NCI-H1092 treated with DMSO at 0.1 percent for 48 hours (cell line): ENCODE measurements at regions not wholly inside any gene's neighbourhood (a gene's known extent, or its start where the extent isn't known, plus 50 kb on each side); places are given as distances from the start of the nearest gene placed in this dataset.

Experiments used
- DNase-seq: peaks from one replicate; lab custom pipeline; 2025; lab: John Stamatoyannopoulos, UW

DNA sequence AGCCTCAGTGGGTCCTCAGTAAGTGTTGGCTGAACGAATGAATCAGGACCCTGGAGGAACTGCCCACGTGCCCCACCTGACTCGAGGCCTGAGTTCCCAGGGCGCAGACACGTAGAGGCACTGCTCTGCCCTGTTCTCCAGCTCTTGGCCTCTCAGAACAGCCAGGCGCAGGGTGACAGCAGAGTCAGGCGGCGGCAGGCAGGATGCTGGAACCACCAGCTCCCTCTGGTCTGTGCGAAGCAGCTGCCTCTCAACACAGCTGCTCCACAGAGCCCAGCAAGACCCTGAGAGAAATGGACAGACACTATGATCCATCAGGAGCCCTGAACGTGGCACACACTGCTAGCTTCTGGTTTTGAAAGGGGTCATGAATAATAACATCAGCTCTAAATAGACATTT lies 53.1 kb upstream of the BCO1 start:
- DNase-seq = no peak

DNA sequence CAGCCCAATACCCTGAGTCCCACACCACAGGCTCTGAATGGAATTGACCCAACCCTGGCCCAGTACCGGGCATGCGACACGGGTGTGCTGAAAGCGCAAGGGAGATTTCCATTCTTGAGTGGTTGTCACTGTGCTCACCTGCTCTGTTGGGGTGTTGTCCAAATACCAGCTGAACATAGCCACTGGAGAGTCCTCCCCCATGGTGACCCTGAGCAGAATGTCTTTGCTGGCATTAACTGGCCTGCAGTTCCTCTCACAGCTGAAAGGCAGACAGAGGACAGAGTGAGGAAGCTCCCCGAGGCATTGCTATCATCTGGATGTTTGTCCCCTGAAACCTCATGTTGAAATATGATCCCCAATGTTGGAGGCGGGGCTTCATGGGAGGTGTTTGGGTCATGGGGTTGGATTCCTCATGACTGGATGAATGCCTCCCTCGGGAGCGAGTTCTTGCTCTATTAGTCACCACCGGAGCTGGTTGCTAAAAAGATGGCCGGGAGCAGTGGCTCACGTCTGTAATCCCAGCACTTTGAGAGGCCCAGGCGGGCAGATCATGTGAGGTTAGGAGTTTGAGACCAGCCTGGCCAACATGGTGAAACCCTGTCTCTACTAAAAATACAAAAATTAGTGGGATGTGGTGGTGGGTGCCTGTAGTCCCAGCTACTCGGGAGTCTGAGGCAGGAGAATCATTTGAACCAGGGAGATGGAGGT lies 57.3 kb upstream of the BCO1 start:
- no peak for DNase-seq

DNA sequence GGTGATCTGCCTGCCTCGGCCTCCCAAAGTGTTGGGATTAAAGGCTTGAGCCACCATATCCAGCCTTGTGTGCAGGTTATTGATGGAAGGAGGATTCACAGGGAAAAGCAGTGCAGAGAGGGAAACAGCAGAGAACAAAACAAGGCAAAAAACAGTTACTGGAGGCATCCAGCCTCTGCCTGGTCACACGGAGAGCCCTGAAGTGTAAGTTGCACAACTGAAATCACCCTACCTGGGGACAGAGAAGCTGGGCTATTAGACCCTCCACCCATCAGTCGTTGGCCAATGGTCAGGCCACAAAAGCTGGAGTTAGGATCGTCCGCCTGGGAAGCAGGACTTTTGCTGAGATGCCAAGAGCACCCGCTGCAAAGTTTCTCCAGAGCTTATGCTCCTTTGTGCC lies 57.9 kb upstream of the BCO1 start:
- no peak for DNase-seq

DNA sequence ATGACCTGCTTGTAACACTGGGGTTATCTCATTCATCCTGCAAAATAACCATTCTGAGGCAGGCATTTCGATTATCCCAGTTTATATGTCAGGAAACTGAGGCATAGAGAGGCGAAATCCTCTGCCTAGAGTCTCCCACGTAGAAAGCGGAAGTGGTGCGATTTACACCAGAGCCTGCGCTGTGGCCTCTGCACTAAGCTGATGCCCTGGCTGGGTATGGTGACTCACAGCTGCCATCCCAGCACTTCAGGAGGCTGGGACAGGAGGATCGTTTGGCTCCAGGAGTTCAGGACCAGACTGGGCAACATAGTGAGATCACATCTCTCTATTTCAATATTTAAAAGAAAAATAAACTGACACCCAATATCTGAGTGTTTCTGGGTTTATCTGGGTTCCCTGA lies 59.3 kb upstream of the BCO1 start:
- DNase-seq = no peak

DNA sequence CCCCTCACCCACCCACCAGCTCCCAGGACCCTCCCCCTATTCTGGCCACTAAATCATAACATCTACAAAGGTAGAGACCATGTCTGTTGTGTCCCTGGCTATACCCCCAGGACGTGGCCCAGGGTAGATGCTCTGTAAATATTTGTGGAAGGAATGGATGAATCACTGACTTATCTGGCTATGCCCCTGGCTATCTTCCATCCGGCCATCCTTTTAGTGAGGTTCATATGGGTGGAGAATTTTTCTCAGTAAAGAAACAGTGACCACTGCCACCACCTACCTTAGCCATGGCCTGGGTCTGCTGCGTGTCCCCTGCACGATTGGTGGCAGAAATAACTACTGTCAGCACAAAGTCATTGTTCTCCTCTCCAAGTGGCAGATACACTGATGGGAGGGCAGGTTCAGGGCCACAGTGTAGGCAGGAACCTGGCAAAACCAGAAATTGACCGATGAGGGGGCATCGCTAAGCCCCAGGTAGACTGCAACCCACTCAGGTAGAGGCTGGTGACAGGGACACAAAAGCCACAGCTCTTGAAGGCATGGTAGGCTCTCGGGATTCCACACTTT lies 63.1 kb upstream of the BCO1 start:
- DNase-seq = no peak

DNA sequence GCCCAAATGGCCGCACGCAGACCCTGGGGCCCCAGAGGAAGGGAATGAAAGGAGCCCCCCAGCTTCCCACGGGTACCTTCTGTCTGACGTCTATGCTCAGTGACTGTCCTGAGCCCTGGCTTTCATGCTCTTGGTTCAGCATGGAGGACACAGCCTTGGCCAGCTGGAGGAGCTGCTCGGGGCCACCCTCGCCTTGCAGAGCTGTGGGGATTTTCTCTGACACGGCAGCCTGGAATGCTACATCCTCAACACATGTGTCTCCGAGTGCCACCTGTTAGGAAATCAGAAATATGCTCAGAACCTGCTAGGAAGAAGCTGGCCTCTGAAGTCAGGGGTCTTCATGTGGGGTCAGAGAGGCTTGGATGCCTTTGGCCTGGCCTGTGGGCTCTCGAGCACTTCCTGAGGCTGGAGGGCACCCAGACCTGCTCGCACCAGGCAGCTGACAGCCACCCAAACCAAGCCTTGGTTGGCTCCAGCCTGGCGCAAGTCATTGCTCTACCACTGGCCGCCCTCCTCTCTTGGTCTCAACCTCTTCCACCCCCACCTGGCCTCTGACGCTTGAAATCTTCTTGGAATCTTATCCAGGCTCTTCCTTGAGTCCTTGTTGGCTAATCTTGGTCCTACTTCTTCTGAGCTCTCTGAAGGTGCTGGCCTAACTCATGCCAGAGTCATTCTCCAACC lies 63.7 kb upstream of the BCO1 start:
- DNase-seq = no peak

DNA sequence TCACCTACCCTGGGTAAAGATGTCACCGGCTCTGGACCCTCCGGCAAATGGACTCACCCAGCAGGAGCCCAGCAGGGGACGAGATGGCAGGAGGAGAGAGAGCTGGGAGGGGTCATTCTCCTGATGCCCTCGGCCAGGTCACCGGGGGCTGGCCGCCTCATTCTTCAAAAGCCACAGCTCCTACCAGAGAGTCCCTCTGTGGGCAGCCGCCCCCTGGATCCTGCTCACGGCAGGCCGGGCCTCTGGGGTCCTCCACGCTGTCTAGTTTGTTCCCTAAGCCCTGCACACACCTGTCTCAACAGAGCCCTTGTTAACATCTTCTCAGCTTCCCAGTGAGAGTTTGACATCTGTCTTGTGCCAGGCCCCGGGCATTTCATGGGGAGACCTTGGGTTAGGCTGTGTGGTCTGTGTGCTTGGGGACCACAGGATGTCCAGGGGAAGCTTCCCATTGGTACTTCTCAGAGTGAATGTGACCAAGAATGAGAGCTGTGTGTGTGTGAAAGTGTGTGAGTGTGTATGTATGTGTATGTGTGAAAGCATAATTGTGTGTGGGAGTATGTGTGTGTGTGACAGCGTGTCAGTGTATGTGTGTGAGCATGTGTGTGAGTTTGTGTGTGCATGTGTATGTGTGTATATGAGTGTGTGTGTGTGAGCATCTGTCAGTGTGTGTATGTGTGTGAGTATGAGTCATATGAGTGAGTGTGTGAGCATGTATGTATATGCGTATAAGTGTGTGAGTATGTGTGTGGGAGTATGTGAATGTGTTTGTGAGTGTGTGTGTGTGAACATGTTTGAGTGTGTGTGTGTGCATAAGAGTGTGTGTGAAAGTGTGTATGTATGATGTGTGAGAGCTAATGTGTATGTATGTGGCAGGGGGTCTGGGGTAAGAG lies 65.5 kb upstream of the BCO1 start:
- DNase-seq = no peak

DNA sequence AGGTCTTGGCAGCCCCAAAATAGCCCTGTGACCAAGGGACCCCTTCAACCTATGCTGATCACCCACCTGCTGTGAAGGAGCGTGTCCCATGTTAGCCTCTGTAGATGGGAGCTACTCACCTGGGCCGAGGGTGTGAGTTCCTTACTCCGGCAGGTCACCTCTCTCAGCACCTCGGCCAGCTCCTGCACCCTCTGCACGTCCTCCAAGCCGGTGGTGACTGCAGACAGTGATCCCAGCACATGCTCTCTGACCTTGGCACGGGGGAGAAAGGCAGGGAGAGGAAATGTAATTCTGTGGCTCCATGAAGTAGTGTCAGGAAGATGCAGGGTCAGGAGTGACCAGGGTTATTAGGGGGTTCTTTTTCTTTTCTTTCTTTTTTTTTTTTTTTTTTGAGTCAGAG lies 67.7 kb upstream of the BCO1 start:
- no peak for DNase-seq

DNA sequence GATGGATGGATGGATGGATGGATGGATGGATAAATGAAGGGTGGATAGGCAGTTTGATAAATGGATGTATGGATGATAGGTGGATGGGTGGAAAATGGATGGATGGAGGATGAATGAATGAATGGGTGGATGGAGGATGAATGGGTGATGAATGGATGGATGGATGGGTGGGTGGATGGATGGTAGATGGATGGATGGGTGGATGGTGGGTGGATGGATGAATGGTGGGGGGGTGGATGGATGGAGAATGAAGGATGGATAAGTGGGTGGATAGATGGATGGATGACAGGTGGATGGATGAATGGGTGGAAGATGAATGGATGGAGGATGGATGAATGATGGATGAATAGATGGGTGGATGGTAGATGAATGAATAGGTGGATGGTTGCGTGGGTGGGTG lies 70.1 kb upstream of the BCO1 start:
- no peak for DNase-seq

DNA sequence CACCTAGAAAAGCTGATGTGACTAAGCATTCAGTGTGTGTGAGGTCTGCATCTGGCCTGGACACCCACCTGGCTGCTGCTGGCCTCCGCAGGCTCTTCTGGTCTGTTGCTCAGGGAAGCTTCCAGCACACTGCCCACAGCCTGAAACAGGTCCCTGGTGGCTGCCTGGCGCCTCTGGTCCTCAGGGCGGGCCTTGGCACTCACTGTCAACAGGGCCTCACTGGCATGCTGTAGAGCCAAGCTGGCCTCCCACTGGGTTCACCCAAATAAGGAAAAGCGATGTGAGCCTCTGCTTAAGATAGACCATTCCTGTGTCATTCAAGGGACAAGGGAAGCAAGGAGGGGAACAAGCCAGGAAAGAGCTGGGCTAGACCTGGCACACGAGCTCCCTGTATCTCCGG lies 70.6 kb upstream of the BCO1 start:
- DNase-seq = no peak

DNA sequence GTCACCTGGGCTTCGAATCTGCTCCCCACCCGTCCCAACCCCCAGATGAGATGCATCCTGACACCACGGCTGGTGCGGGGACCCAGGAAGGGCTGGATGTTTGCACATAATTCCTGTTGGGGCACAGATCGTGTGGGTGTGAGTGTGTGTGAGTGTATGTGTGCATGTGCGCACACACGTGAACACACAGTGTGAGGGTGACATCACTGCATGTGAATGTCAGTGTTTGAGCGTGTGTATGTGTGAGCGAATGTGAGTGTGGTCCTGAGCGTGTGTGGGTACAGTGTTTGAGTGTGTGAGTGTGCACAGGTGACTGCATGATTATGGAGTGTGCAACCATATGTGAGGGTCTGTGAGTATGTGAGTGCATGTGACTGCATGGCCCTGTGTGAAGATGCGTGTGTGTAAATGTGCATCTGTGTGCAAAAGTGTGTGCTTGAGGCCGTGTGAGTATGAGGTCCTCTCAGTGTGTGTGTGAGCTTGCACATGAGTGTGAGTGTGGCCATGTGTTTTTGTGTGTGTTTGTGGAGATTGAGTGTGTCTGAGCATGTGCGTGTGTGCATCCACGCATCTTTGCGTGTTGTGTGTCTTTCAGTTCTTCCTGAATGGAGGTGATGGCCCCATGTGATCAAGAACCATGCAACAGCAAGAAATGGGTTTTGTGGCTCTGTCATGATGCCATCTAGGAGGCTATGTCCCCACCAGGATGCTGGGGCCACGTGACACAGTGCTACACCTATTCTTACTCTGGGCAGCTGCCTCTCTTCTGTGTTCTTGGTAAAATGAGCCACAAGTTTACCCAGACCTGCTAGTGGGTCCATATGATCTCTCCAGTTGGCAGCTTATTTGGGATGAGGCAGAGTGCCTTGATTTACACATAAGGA lies 70.5 kb upstream of the GCSH start:
- no peak for DNase-seq

DNA sequence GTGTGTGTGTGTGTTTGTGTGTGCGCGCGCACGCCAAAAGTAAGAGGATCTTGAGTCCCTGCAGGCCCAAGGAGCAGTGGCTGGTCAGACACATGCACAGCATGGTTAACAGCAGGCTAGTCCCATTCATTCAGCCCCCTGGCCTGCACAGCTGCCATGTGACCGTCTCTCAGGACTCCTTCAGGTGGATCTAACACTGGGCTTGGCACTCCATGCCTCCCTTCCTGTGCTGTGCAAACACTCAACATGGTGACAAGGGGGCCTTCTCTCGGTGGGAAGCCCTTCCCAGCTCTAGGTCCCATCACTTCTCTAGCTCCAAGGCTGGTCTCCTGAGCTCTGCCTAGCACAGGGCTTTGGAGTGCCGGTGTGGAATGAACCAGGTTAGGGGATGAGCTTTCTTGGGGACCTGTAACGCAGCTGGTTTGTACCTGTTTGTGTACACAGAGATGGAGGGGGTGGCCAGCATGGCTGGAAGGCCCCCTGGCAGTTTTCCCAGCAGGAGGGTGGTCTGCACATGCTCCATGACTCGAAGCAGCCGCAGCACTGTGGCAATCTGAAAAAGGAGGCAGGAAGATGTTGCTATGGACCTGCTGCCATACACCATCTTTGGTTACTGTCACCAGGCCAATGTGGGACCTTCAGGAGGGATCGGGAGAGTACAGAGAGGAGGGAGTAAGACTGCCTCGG lies 69.4 kb upstream of the GCSH start:
- no peak for DNase-seq

DNA sequence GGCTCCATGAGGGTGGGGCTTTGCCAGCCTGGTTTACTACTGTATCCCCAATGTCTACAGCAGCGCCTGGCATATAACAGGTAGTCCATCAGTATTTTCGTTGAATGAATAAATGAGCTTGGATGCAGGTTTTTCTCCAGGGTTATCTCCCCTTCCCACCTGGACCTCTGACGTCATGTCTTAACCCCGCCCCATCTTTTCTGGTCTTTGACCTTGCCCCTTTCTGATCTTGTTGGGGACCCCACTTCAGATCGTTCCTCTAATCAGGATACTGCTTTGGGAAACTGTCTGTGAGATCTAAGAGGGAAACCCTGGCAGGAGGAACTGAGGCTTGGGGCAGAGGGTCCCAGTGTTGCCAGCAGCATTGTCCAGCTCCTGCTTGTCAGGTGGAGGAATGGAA lies 68.8 kb upstream of the GCSH start:
- DNase-seq = no peak

DNA sequence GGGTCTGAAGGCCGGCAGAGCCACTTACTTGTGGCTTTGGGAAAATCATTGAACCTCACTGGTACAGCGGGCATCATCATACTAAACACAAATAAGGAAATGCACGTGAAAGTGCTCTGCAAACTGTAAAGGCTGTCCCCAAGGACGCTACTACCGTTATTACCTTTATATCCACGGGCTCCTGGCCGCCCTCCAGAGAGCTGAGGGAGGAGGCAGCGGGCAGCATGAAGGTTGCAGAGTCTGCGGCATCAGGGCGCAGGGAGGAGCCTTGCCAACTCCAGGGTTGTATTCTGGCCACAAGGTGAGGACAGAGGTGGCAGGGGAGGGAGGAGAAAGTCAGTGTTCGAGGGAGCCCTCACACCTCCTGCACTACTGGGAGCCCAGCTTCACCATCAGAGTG lies 68.3 kb upstream of the GCSH start:
- DNase-seq = peak; percentile 36

DNA sequence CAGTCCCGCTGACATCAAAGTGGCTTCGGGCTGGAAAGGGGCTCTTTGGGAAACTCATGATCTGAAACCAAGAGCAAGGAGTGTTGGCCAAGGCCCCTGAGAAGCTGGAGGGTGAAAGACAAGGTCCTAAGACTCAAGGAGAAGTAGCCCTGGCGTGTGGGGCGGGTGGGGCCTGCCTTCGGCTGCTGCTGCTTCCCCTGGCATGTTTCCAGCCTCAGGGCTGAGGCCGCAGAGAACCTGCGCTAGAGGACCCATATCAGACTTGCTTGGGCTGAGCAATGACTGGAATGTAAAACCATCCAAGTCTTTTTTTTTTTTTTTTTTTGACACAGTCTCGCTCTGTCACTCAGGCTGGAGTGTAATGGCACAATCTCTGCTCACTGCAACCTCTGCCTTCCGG lies 67.5 kb upstream of the GCSH start:
- no peak for DNase-seq

DNA sequence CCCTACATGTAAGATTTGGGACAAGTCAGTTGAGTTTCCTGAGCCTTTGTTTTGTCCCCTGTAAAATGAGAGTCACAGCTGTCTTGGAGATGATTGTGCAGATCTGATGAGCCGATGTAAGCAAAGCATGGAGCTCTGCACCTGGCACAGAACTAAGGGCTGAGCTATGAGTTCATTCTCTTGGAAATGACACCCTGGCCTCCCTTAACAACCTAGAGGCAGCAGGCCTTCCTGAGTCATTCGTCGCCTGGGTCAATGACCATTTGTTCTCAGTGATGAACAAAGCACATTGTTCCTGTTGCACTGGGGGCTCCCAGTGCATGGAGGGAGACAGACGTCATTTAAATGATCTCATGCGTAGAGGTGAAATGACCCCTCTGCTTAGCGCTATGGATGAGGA lies 62.8 kb upstream of the GCSH start:
- no peak for DNase-seq

DNA sequence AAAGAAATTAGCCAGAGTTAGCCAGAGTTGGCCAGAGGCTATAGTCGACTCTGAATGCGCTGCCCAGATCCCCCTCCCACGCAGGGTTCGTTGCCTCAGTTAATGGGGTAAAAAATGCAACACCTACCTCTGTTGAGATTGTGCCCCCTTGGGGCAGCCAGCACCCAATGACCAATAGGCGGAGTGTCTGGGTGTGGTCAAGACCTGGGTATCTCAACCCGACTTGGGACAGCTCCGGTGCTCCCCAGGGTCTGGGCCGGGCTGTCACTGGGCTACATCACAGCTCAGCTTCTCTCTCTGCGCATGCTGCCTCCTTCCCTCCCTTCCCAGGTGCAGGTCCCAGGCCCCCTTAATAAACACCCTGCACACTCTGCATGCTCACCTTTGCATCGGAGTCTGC lies 59.6 kb upstream of the GCSH start:
- DNase-seq = no peak

DNA sequence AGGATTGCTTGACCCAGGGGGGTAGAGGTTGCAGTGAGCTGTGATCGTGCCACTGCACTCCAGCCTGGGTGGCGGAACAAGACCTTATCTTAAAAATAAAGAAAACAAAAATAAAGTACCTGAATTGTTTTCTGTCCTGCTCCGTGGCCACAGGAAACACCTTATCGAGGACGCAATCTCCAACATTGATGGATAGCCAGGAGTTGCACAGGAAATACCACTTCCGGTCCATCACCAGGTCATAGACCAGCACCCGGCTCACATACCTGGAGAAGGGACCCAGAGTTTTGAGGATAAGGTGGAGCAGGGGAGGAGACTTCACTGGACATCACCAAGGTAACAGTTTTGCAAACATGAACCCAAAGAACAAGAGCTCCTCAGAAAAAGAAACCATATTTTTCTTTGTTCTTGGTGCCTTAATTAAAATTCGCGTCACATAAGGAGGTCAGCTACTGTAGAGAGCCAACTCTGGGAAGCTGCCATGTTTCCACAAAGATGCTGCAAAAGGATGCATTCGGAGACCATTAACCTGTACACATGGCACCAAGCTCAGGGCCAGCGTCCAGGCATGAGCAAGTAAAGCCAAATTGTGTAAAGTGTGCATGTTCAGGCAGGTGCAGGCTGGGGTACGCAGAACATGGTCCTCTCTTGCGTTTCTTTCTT lies 55.6 kb upstream of the GCSH start:
- no peak for DNase-seq

DNA sequence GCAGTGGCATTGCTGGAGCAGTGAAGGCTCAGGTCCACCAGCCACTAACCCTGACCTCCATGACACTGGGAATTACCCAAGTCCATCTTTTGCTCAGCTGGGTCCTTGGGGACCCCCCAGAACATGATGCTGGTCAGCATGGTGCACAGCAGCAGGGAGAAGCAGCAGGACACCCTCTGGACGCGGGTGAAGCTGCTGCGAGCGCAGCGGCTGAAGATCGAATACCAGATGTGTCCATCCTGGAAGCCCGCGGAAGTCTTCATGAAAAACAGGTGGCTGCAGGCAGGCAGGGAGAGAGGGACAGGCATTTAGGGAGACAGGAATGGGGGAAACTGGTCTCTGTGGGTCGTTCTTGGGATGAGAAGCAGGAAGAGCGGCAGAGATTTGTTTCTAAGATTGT lies 53.4 kb upstream of the GCSH start:
- DNase-seq = no peak

DNA sequence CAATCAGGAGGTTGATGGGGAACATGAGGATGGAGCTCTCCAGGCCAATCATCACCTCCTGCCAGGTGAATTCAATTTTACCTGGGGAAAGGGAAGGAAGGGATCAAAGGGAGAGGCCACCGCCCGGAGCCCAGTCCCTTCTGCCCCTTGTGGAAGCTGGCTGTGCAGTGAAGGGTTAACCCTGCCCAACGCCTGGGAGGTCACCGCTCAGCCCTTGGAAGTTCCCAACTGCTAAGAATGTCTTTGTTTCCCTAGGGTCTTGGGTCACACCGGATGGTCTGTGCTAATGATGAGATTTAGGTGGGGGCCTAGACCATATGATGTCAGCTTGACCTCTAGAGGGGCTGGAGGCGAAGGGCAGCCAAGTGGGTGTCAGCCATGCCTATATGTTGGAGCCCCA lies 52.1 kb upstream of the GCSH start:
- no peak for DNase-seq
